OCI-LY7 (cell line): ENCODE measurements at regions not wholly inside any gene's neighbourhood (a gene's known extent, or its start where the extent isn't known, plus 50 kb on each side); places are given as distances from the start of the nearest gene placed in this dataset.

Experiments
- BruUV-seq: library from RNA; stranded (reverse); fragments of 400-500 nt; replicated peaks from 2 replicates; lab custom pipeline; 2021; lab: Mats Ljungman, UMichigan
- CTCF ChIA-PET: fragments of 300-600 bp; sonication (Branson Sonifier 250); formaldehyde crosslinking; loops from one replicate; lab custom pipeline; 2022; ENCODE audit warnings: antibody characterized with exemption; ENCODE audit not compliant: unreplicated experiment; lab: Charles Lee
- POLR2A ChIA-PET: fragments of 300-600 bp; sonication (Branson Sonifier 250); formaldehyde crosslinking; loops from one replicate; lab custom pipeline; 2022; ENCODE audit warnings: antibody characterized with exemption; lab: Charles Lee
- DNase-seq: peaks from one replicate; pipeline ENCODE4 v3.0.0-alpha.2; 2015; ENCODE audit warnings: low spot score
- H2AFZ ChIP-seq: fragments of 200-600 bp; sonication (generic), shearing (Covaris generic); 2 replicates; pipeline ENCODE4 v1.6.1; 2014; ENCODE audit warnings: mild to moderate bottlenecking, antibody characterized with exemption, low read length, moderate library complexity
- H3K27ac ChIP-seq: fragments of 200-600 bp; sonication (generic); 2 replicates; pipeline ENCODE4 v1.5.1; 2014; ENCODE audit warnings: mixed run types, low read depth, mild to moderate bottlenecking, moderate library complexity, low read length, inconsistent platforms; ENCODE audit not compliant: poor library complexity, severe bottlenecking
- H3K36me3 ChIP-seq: fragments of 200-600 bp; sonication (generic); 2 replicates; pipeline ENCODE4 v1.6.1; 2014; ENCODE audit warnings: mild to moderate bottlenecking, antibody characterized with exemption, low read length, moderate library complexity, mixed read lengths; ENCODE audit not compliant: insufficient read depth
- H3K4me1 ChIP-seq: fragments of 200-600 bp; sonication (generic); 2 replicates; pipeline ENCODE4 v1.5.1; 2014; ENCODE audit warnings: mild to moderate bottlenecking, low read length; ENCODE audit not compliant: insufficient read depth, poor library complexity, severe bottlenecking
- H3K4me2 ChIP-seq: fragments of 200-600 bp; sonication (generic); 2 replicates; pipeline ENCODE4 v1.6.1; 2014; ENCODE audit warnings: mild to moderate bottlenecking, low read length
- H3K4me3 ChIP-seq: fragments of 200-600 bp; sonication (generic); 2 replicates; pipeline ENCODE4 v1.5.1; 2014; ENCODE audit warnings: mild to moderate bottlenecking, low read depth, low read length; ENCODE audit not compliant: poor library complexity, severe bottlenecking
- H3K79me2 ChIP-seq: fragments of 200-600 bp; sonication (generic); 2 replicates; pipeline ENCODE4 v1.6.1; 2016; ENCODE audit warnings: low read depth, mild to moderate bottlenecking, low read length, moderate library complexity, mixed read lengths; ENCODE audit not compliant: insufficient read depth
- H3K9me2 ChIP-seq: fragments of 200-600 bp; sonication (generic); 2 replicates; pipeline ENCODE4 v1.6.1; 2016; ENCODE audit warnings: mild to moderate bottlenecking, low read length, mixed read lengths; ENCODE audit not compliant: insufficient read depth
- H3K9me3 ChIP-seq: fragments of 200-600 bp; sonication (generic); 2 replicates; pipeline ENCODE4 v1.6.1; 2014; ENCODE audit warnings: mild to moderate bottlenecking, mixed run types, low read length, mixed read lengths
- H4K20me1 ChIP-seq: fragments of 200-600 bp; sonication (generic); 2 replicates; pipeline ENCODE4 v1.6.1; 2014; ENCODE audit warnings: mild to moderate bottlenecking, antibody characterized with exemption, low read length, moderate library complexity, mixed read lengths; ENCODE audit not compliant: insufficient read depth
- EZH2phosphoT487 ChIP-seq: fragments of 200-600 bp; sonication (generic); IDR thresholded peaks from 2 replicates; pipeline ENCODE4 v1.6.1; 2018; ENCODE audit warnings: low read depth, borderline replicate concordance, mild to moderate bottlenecking, mixed run types, antibody characterized with exemption, low read length, moderate library complexity, mixed read lengths
- intact Hi-C: fragments of 100-400 bp; cut with micrococcal nuclease; formaldehyde crosslinking; loops from one replicate; pipeline ENCODE4 v1.10.0; 2022; ENCODE audit not compliant: unreplicated experiment
- TF ChIP-seq, protein P1 (sequence below): fragments of 200-600 bp; sonication (generic); conservative IDR thresholded peaks from 2 replicates; pipeline ENCODE4 v1.5.1; 2014; ENCODE audit warnings: mild to moderate bottlenecking, antibody characterized with exemption, low read length, moderate library complexity, mixed read lengths

DNA sequence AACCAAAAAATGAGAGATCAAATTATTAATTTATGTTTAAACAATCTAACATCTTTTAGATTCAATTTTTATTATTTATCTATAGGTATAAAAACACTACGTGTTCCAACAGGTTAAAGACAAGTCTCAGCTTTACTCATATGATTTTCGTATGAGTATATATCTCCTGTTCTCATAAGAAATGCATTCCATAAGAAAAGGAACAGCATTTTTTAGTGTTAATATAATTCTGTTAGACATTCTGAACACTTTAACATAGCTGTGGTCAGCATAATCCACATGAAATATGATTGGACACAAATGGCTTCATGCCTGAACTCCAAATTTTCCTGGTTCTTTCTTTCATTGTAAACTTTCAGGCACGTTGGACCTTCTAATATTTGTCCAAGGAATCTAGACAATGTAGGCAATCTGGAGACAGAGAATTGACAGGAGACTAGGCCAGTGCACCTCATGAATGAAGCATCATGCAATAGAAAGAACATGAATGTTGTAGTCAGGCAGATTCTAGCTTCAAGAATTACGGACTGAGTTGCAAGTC, 1122.0 kb upstream of the ALCAM start:
- H3K79me2 ChIP-seq = no peaks in the 10 kb centered on the region
- ChIA-PET POLR2A (no interaction called here), CTCF (no interaction called here)
- H3K4me3 ChIP-seq = no peak overlapping the region
- H3K9me3 ChIP-seq = no peaks in the 10 kb centered on the region
- no peaks in the 10 kb centered on the region for H3K36me3 ChIP-seq
- intact Hi-C loops = no loop called here
- no TSS peak for BruUV-seq
- no peaks in the 10 kb centered on the region for H4K20me1 ChIP-seq
- no peak overlapping the region for H2AFZ ChIP-seq
- TF ChIP-seq, protein P1, sequence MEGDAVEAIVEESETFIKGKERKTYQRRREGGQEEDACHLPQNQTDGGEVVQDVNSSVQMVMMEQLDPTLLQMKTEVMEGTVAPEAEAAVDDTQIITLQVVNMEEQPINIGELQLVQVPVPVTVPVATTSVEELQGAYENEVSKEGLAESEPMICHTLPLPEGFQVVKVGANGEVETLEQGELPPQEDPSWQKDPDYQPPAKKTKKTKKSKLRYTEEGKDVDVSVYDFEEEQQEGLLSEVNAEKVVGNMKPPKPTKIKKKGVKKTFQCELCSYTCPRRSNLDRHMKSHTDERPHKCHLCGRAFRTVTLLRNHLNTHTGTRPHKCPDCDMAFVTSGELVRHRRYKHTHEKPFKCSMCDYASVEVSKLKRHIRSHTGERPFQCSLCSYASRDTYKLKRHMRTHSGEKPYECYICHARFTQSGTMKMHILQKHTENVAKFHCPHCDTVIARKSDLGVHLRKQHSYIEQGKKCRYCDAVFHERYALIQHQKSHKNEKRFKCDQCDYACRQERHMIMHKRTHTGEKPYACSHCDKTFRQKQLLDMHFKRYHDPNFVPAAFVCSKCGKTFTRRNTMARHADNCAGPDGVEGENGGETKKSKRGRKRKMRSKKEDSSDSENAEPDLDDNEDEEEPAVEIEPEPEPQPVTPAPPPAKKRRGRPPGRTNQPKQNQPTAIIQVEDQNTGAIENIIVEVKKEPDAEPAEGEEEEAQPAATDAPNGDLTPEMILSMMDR = no peak
- TF ChIP-seq EZH2phosphoT487 = no peak
- H3K4me2 ChIP-seq = no peak overlapping the region
- no peak for DNase-seq
- no peaks in the 10 kb centered on the region for H3K9me2 ChIP-seq
- H3K27ac ChIP-seq = no peak overlapping the region
- H3K4me1 ChIP-seq = no peaks in the 10 kb centered on the region

DNA sequence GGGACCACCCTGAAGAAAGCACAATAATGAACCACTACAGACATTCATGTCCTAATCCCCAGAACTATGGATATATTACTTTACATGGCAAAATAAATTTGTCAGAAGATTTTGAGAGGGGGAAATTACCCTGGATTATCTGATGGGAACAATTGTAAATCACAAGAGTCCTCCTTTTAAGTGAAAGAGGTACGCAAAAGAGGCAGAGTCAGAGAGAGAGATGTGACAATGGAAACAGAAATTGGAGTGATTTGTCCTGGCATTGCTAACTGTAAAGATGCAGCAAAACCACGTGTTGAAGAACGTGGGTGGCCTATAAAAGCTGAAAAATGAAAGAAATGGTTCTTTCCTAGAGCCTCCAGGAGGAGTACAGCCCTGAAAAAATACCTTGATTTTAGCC, 1121.4 kb upstream of the ALCAM start:
- DNase-seq = no peak
- intact Hi-C loops = no loop called here
- no peaks in the 10 kb centered on the region for H4K20me1 ChIP-seq
- H3K9me2 ChIP-seq = no peaks in the 10 kb centered on the region
- no peak overlapping the region for H3K27ac ChIP-seq
- no peak overlapping the region for H3K4me2 ChIP-seq
- TF ChIP-seq EZH2phosphoT487 = no peak
- TF ChIP-seq, protein P1 = no peak
- no peaks in the 10 kb centered on the region for H3K36me3 ChIP-seq
- CTCF ChIA-PET = no interaction called here
- no peak overlapping the region for H2AFZ ChIP-seq
- POLR2A ChIA-PET = interaction anchor here (0.6 to 1.0 kb wide), 3 partner anchors 29 to 811 kb away, joined by 4 read pairs; no protein-coding TSS in a partner anchor
- no peaks in the 10 kb centered on the region for H3K4me1 ChIP-seq
- no TSS peak for BruUV-seq
- H3K4me3 ChIP-seq = no peak overlapping the region
- no peaks in the 10 kb centered on the region for H3K9me3 ChIP-seq
- no peaks in the 10 kb centered on the region for H3K79me2 ChIP-seq

DNA sequence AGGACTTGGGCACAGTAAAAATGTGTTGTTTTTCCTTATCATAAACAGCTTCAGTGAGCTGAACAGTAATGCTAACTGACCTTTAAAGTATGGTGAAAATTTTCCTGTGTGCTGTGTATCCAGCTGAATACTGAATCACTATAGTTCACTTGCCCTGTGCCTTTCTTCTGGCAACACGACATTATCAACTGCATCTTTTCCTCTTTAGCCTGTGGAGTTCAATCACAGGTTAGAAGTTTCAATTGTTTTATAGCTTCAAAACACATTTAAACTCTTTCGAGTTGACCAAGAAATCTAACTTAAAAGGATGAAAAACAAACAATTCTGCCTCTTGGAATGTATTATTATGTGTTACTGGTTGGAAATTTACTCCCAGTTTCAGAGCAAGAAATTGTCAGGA, 1120.7 kb upstream of the ALCAM start:
- Histone ChIP-seq H2AFZ (no peak overlapping the region), H3K36me3 (no peaks in the 10 kb centered on the region), H3K4me3 (no peak overlapping the region), H3K9me2 (no peaks in the 10 kb centered on the region), H3K27ac (no peak overlapping the region), H3K79me2 (no peaks in the 10 kb centered on the region), H3K4me2 (no peak overlapping the region), H4K20me1 (no peaks in the 10 kb centered on the region), H3K9me3 (no peaks in the 10 kb centered on the region), H3K4me1 (no peaks in the 10 kb centered on the region)
- intact Hi-C loops = no loop called here
- ChIA-PET POLR2A (interaction anchor here (0.6 to 1.3 kb wide), 5 partner anchors 9 to 812 kb away, joined by 3 to 4 read pairs (median 4); no protein-coding TSS in a partner anchor), CTCF (no interaction called here)
- no peak for DNase-seq
- BruUV-seq = no TSS peak
- no peak for TF ChIP-seq EZH2phosphoT487
- TF ChIP-seq, protein P1 = no peak
